Adrenal gland (tissue), 9 donors: ENCODE measurements at regions not wholly inside any gene's neighbourhood (a gene's known extent, or its start where the extent isn't known, plus 50 kb on each side); places are given as distances from the start of the nearest gene placed in this dataset.

Experiments
- DNase-seq, 7 donors: peaks; one replicate each; pipeline ENCODE4 v3.0.0-alpha.2; 2019 to 2020
- H3K27ac ChIP-seq, 5 donors: fragments of 200-600 bp; sonication (generic) in 4 of 5; 1 replicate in 3 of 5; 2 replicates in 2 of 5; pipeline versions ENCODE4 v1.5.1 to v1.8.0; 2016 to 2020; ENCODE audit warnings: mild to moderate bottlenecking in 1 of 5
- H3K27me3 ChIP-seq: fragments of 200-600 bp; 2 replicates; pipeline ENCODE4 v1.8.0; 2021
- H3K36me3 ChIP-seq, 2 donors: fragments of 200-600 bp; replicated peaks in 1 of 2; 1 replicate in 1 of 2; 2 replicates in 1 of 2; pipeline versions ENCODE4 v1.5.1 to v1.8.0; 2018 to 2022
- H3K4me1 ChIP-seq, 2 donors: fragments of 200-600 bp; replicated peaks in 1 of 2; 1 replicate in 1 of 2; 2 replicates in 1 of 2; pipeline versions ENCODE4 v1.5.1 to v1.8.0; 2018 to 2021
- H3K4me3 ChIP-seq, 4 donors: fragments of 200-600 bp; sonication (generic) in 3 of 4; one replicate each; pipeline ENCODE4 v1.5.1; 2016 to 2018
- H3K9me3 ChIP-seq, 3 donors: fragments of 200-600 bp; sonication (generic) in 1 of 3; replicated peaks in 1 of 3; 1 replicate in 2 of 3; 2 replicates in 1 of 3; pipeline versions ENCODE4 v1.5.1 to v1.8.0; 2016 to 2021
- CTCF ChIP-seq, 6 experiments: fragments of 450-650 bp in 4 of 6; fragments of 200-600 bp in 2 of 6; sonication (generic) in 1 of 6; IDR thresholded peaks; 1 replicate in 5 of 6; 2 replicates in 1 of 6; pipeline versions ENCODE4 v1.5.1 to v1.8.0; 2016 to 2021; ENCODE audit warnings: antibody characterized with exemption in 6 of 6, mild to moderate bottlenecking in 2 of 6, moderate library complexity in 1 of 6
- POLR2A ChIP-seq, 2 donors: fragments of 450-650 bp; IDR thresholded peaks; one replicate each; pipeline ENCODE4 v1.6.1; 2017; ENCODE audit warnings: antibody characterized with exemption in 2 of 2, mild to moderate bottlenecking in 2 of 2, moderate library complexity in 1 of 2
- WGBS, 4 donors: extraction: QIAGEN DNeasy Blood & Tissue Kit in 2 of 4; methylation state at CpG; one replicate each; pipeline versions ENCODE4 v1.1.5 to v1.1.7; 2013 to 2017; 5-methylcytosine and 5-hydroxymethylcytosine counted together
- intact Hi-C, 2 donors: fragments of 100-400 bp; cut with DNase I; formaldehyde crosslinking; loops; one replicate each; pipeline versions ENCODE4 v1.14.1 to v1.15.0; 2022 to 2023
- donor health status: healthy with polysubstance abuse.
- donor health status: Bipolar disorder and iron deficiency.
- donor health status: DM: yes; HTN: yes; CAD: no.
- donor health status: DM: no; HTN: no; CAD: no.
- donor health status: DM: no; HTN: no; CAD: no.

GRCh38 chr18:72436401-72436800 is 107.7 kb downstream of the CBLN2 start:
- H3K27ac ChIP-seq, result no peak overlapping the region
- TF ChIP-seq POLR2A (IDR thresholded peaks at IDR 0.05) (no peak), CTCF (IDR thresholded peaks at IDR 0.05) (no peak)
- WGBS, 4 donors, result 44 to 49% (median 47%) methylated on average over 3 of the region's 3 CpGs
- H3K4me3 ChIP-seq, result no peak overlapping the region
- no peaks in the 10 kb centered on the region for H3K27me3 ChIP-seq
- intact Hi-C loops, result no loop called here
- no peaks in the 10 kb centered on the region for H3K4me1 ChIP-seq
- H3K36me3 ChIP-seq, result no peaks in the 10 kb centered on the region
- no peaks in the 10 kb centered on the region for H3K9me3 ChIP-seq
- DNase-seq, result no peak

- Histone ChIP-seq H3K36me3 (no peaks in the 10 kb centered on the region), H3K4me3 (no peak overlapping the region), H3K4me1 (no peaks in the 10 kb centered on the region), H3K27ac (no peak overlapping the region), H3K27me3 (no peaks in the 10 kb centered on the region), H3K9me3 (no peaks in the 10 kb centered on the region)
- no peak for DNase-seq
- WGBS, 4 donors, result 79 to 81% (median 80%) methylated on average over 5 of the region's 5 CpGs
- no peak for TF ChIP-seq CTCF (IDR thresholded peaks at IDR 0.05)
- no peak for TF ChIP-seq POLR2A (IDR thresholded peaks at IDR 0.05)
- intact Hi-C loops, result no loop called here
Measured at GRCh38 chr18:72433756-72434155, 110.4 kb downstream of the CBLN2 start.

GRCh38 chr18:72427721-72428120 is 116.4 kb downstream of the CBLN2 start:
- intact Hi-C loops, result no loop called here
- Histone ChIP-seq H3K27me3 (no peaks in the 10 kb centered on the region), H3K9me3 (no peaks in the 10 kb centered on the region), H3K27ac (no peak overlapping the region), H3K4me3 (no peak overlapping the region), H3K36me3 (no peaks in the 10 kb centered on the region), H3K4me1 (no peaks in the 10 kb centered on the region)
- 42 to 59% (median 47%) methylated on average over 2 of the region's 2 CpGs for WGBS, 4 donors
- TF ChIP-seq CTCF (IDR thresholded peaks at IDR 0.05) (no peak), POLR2A (IDR thresholded peaks at IDR 0.05) (no peak)
- no peak for DNase-seq

- Histone ChIP-seq H3K27ac (no peak overlapping the region), H3K36me3 (no peaks in the 10 kb centered on the region), H3K4me1 (no peaks in the 10 kb centered on the region), H3K27me3 (no peaks in the 10 kb centered on the region), H3K9me3 (no peaks in the 10 kb centered on the region), H3K4me3 (no peak overlapping the region)
- no peak for DNase-seq
- WGBS, 4 donors, result 60 to 79% (median 69%) methylated on average over 4 of the region's 4 CpGs
- no peak for TF ChIP-seq CTCF (IDR thresholded peaks at IDR 0.05)
- TF ChIP-seq POLR2A (IDR thresholded peaks at IDR 0.05), result no peak
- intact Hi-C loops, result no loop called here
Measured at GRCh38 chr18:72419914-72420313, 124.2 kb downstream of the CBLN2 start.
